CD4-positive, alpha-beta T cell (primary cell): ENCODE measurements at regions not wholly inside any gene's neighbourhood (a gene's known extent, or its start where the extent isn't known, plus 50 kb on each side); places are given as distances from the start of the nearest gene placed in this dataset.
"Not testable (repeated sequence)": the region's sequence is repeated elsewhere in the genome, so short reads cannot be mapped to it uniquely, and the experiment has no call there.

Experiments
- ATAC-seq: fragments of 200-7000 bp; cut with Tn5 transposase; one replicate; pipeline ENCODE4 v1.10.0; 2022; ENCODE audit warnings: mild to moderate bottlenecking; ENCODE audit not compliant: poor library complexity
- CTCF ChIA-PET: fragments of 350-600 bp; sonication (Branson Sonifier 250); formaldehyde crosslinking; loops from one replicate; lab custom pipeline; 2021; ENCODE audit warnings: antibody characterized with exemption, inconsistent platforms; lab: Charles Lee
- POLR2A ChIA-PET: fragments of 350-600 bp; sonication (Branson Sonifier 250); formaldehyde crosslinking; loops from one replicate; lab custom pipeline; 2021; ENCODE audit warnings: antibody characterized with exemption, inconsistent platforms; lab: Charles Lee
- DNase-seq, 14 experiments: peaks; one replicate each; pipeline ENCODE4 v3.0.0-alpha.2; 2013 to 2020; ENCODE audit warnings: mixed read lengths in 2 of 14
- H3K27ac ChIP-seq, 2 donors: one replicate each; pipeline versions ENCODE4 v1.5.1 to v1.7.0; 2013; ENCODE audit warnings: low read length in 2 of 2, low read depth in 1 of 2, mild to moderate bottlenecking in 1 of 2
- H3K27me3 ChIP-seq, 2 experiments: 1 replicate in 1 of 2; 2 replicates in 1 of 2; pipeline versions ENCODE4 v1.6.1 to v1.7.0; 2013; ENCODE audit warnings: low read length in 2 of 2, control low read depth in 1 of 2, mild to moderate bottlenecking in 1 of 2, moderate library complexity in 1 of 2; ENCODE audit not compliant: insufficient read depth in 2 of 2, control insufficient read depth in 1 of 2
- H3K36me3 ChIP-seq: one replicate; pipeline ENCODE4 v1.6.1; 2013; ENCODE audit warnings: low read length, control low read depth; ENCODE audit not compliant: insufficient read depth
- H3K4me1 ChIP-seq: one replicate; pipeline ENCODE4 v1.6.1; 2013; ENCODE audit warnings: low read length, control low read depth; ENCODE audit not compliant: insufficient read depth
- H3K4me3 ChIP-seq: one replicate; pipeline ENCODE4 v1.5.1; 2013; ENCODE audit warnings: mild to moderate bottlenecking, low read length, moderate library complexity
- H3K9me3 ChIP-seq, 2 experiments: 1 replicate in 1 of 2; 2 replicates in 1 of 2; pipeline versions ENCODE4 v1.6.1 to v1.7.0; 2013; ENCODE audit warnings: low read length in 2 of 2, mild to moderate bottlenecking in 2 of 2, control low read depth in 1 of 2, moderate library complexity in 1 of 2; ENCODE audit not compliant: control insufficient read depth in 1 of 2, insufficient read depth in 1 of 2
- H3K27ac Mint-ChIP-seq: one replicate; pipeline ENCODE4 v1.8.0; 2020; ENCODE audit warnings: mixed read lengths
- H3K27me3 Mint-ChIP-seq: one replicate; pipeline ENCODE4 v1.8.0; 2021; ENCODE audit warnings: mixed read lengths
- H3K36me3 Mint-ChIP-seq: one replicate; pipeline ENCODE4 v1.8.0; 2021; ENCODE audit warnings: low read depth, mixed read lengths
- H3K4me1 Mint-ChIP-seq: one replicate; pipeline ENCODE4 v1.8.0; 2021; ENCODE audit warnings: low read depth, mixed read lengths
- H3K4me3 Mint-ChIP-seq: one replicate; pipeline ENCODE4 v1.8.0; 2020; ENCODE audit warnings: mild to moderate bottlenecking, mixed read lengths
- H3K9me3 Mint-ChIP-seq: one replicate; pipeline ENCODE4 v1.8.0; 2020; ENCODE audit warnings: mixed read lengths
- CTCF ChIP-seq: fragments of 200-600 bp; IDR thresholded peaks from one replicate; pipeline ENCODE4 v1.8.0; 2022; ENCODE audit warnings: antibody characterized with exemption, mild to moderate bottlenecking
- intact Hi-C, 2 experiments: fragments of 100-400 bp; cut with DNase I in 1 of 2; cut with micrococcal nuclease in 1 of 2; formaldehyde crosslinking; loops; one replicate each; pipeline versions ENCODE4 v1.15.1 to v1.9.0; 2023 to 2025; cut with DNase I, micrococcal nuclease

- no peak for ATAC-seq
- no peaks in the 10 kb centered on the region for H3K27me3 Mint-ChIP-seq
- ChIA-PET CTCF (no interaction called here), POLR2A (no interaction called here)
- no peaks in the 10 kb centered on the region for H3K9me3 Mint-ChIP-seq
- no peak for TF ChIP-seq CTCF
- no peak overlapping the region for H3K4me3 ChIP-seq
- H3K27ac ChIP-seq = no peak overlapping the region
- H3K4me1 Mint-ChIP-seq = no peaks in the 10 kb centered on the region
- H3K36me3 Mint-ChIP-seq = no peaks in the 10 kb centered on the region
- H3K9me3 ChIP-seq = no peaks in the 10 kb centered on the region
- no peak for DNase-seq
- intact Hi-C loops = no loop called here
- H3K4me1 ChIP-seq = no peaks in the 10 kb centered on the region
- no peaks in the 10 kb centered on the region for H3K36me3 ChIP-seq
- no peak overlapping the region for H3K4me3 Mint-ChIP-seq
- no peak overlapping the region for H3K27ac Mint-ChIP-seq
- no peaks in the 10 kb centered on the region for H3K27me3 ChIP-seq
Measured at GRCh38 chr6:73983367-73983766, 287.4 kb downstream of the CD109 start.

GRCh38 chr6:73980096-73980495 is 284.1 kb downstream of the CD109 start:
- no peak overlapping the region for H3K27ac ChIP-seq
- no peaks in the 10 kb centered on the region for H3K9me3 ChIP-seq
- no peaks in the 10 kb centered on the region for H3K4me1 ChIP-seq
- no peak for TF ChIP-seq CTCF
- ChIA-PET CTCF (no interaction called here), POLR2A (no interaction called here)
- H3K4me3 ChIP-seq = no peak overlapping the region
- DNase-seq (no peak), ATAC-seq (no peak)
- no peaks in the 10 kb centered on the region for H3K36me3 Mint-ChIP-seq
- H3K36me3 ChIP-seq = no peaks in the 10 kb centered on the region
- no peaks in the 10 kb centered on the region for H3K27me3 Mint-ChIP-seq
- H3K27me3 ChIP-seq = no peaks in the 10 kb centered on the region
- no peak overlapping the region for H3K27ac Mint-ChIP-seq
- H3K4me3 Mint-ChIP-seq = no peak overlapping the region
- no peaks in the 10 kb centered on the region for H3K4me1 Mint-ChIP-seq
- intact Hi-C loops = no loop called here
- H3K9me3 Mint-ChIP-seq = no peaks in the 10 kb centered on the region

- intact Hi-C loops = no loop called here
- Mint-ChIP-seq H3K9me3 (no peaks in the 10 kb centered on the region), H3K36me3 (no peaks in the 10 kb centered on the region), H3K27ac (no peak overlapping the region), H3K27me3 (no peaks in the 10 kb centered on the region), H3K4me3 (no peak overlapping the region), H3K4me1 (no peaks in the 10 kb centered on the region)
- no peak for TF ChIP-seq CTCF
- Histone ChIP-seq H3K4me3 (no peak overlapping the region), H3K36me3 (no peaks in the 10 kb centered on the region), H3K27ac (no peak overlapping the region), H3K4me1 (no peaks in the 10 kb centered on the region), H3K9me3 (no peaks in the 10 kb centered on the region), H3K27me3 (no peaks in the 10 kb centered on the region)
- ChIA-PET POLR2A (no interaction called here), CTCF (no interaction called here)
- DNase-seq (no peak), ATAC-seq (no peak)
Measured at GRCh38 chr6:73978330-73978729, 282.3 kb downstream of the CD109 start.

- H3K4me3 Mint-ChIP-seq, H3K27me3 Mint-ChIP-seq, intact Hi-C loops, H3K9me3 Mint-ChIP-seq, H3K36me3 Mint-ChIP-seq, H3K36me3 ChIP-seq, DNase-seq, H3K27ac Mint-ChIP-seq, H3K4me3 ChIP-seq, ATAC-seq, CTCF ChIA-PET, H3K27ac ChIP-seq, H3K27me3 ChIP-seq, POLR2A ChIA-PET, H3K4me1 Mint-ChIP-seq, H3K4me1 ChIP-seq, H3K9me3 ChIP-seq: not testable (repeated sequence)
Measured at GRCh38 chr6:73972518-73972917, 276.5 kb downstream of the CD109 start.
